Stimulated activated CD8-positive, alpha-beta memory T cell treated with anti-CD3 and anti-CD28 coated beads, Interleukin-15, amount 100 ng/mL, for 48 hours (primary cell): ENCODE measurements at regions not wholly inside any gene's neighbourhood (a gene's known extent, or its start where the extent isn't known, plus 50 kb on each side); places are given as distances from the start of the nearest gene placed in this dataset.

ENCODE experiments used
- DNase-seq, 2 donors: peaks; one replicate each; pipeline ENCODE4 v3.0.0-alpha.2; 2020; ENCODE audit warnings: low read depth in 2 of 2

GRCh38 chr4:181345931-181346330 lies 897.3 kb upstream of the TENM3 start:
- no peak for DNase-seq

DNA sequence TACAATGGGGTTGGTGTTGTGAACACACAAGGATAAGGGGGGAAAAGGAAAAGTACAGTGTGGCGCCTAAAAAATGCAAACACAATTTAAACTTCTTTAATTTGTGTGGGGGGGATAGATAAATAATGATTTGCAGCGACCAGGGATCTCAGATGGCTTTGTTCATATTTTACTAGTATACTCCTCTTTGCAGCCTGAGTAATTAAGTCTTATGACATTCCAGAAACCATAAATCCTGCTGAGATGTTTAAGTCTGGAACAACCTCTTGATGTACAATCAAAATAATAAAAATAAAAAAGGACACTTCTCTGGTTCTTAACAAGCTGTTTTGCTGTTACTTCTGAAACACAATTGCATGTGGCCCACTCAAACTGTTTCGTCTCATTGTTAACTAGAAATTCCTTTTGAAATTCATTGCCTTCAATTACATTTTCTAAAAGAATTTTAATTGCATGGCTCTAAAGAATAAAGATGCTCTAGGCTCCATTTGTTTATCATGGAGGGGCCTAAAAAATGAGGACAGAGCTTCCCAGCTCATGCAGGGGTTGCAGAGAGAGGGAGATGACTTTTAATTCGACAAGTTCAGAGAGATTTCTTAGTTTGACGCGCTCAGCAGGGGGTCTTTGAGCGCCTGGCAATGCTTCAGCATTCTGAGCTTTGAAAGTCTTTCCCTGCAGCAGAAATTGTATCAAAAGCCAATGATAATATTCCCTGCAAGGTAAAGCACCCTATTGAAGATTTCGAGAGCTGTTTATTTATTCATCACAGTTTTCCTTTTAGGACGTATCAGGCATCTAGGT lies 892.4 kb upstream of the TENM3 start:
- DNase-seq = no peak

DNA sequence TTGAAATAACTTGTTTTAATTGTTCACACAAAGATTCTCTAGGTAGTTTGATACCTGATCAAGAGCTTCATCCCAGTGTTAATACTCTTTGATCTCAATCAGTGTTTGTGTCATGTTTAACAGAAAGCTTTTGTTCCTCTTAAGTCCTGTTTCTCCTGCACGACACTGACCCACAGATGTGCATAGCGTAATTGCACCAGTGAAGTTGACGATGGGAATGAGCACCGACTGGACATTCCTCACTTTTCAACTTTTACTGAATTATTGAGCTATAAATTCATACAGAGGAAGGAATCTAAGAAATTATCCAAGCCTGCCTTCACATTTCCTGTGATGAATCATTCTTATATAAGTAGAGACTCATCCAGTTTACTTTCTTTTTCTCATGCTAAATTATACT lies 878.7 kb upstream of the TENM3 start:
- no peak for DNase-seq

- no peak for DNase-seq
Measured at GRCh38 chr4:181365671-181366070, 877.5 kb upstream of the TENM3 start.

DNA sequence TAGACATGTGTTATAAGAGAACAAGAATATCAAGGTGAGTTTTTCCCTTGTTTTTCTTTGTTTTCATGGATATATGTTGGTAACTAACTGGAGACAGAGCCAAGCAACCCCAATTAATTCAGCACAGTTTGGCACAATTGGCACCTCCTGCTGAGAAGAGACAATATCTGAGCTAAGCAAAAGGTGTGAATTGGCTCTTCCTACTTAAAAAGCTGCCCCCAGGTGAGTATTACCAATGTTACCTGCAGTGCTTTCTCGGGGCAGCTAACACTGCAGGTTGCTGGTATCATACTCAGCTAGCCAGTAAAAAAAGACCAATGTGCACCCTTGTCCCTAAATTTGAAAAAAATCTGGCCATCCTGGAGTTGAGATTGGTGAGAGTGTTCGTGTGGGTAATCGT lies 871.2 kb upstream of the TENM3 start:
- DNase-seq = no peak

- no peak for DNase-seq
Measured at GRCh38 chr4:181376058-181376457, 867.1 kb upstream of the TENM3 start.

DNA sequence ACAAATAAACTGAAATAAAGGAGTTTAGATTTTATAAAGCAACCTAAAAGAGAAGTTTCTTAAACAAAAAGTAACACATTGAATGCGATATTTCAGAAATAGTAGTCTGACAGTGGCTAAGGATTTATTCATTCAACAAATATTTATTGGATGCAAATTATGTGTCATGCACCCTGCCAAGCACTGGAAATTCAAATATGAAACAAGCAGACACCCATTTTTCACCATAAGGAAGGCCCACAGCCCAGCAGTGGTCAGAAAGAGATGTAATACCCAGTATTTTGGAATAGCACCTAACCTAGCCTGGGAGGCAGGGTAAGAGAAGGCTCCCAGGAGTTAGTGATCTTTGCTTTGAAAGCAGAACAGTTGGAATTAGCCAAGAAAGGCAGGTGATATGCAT lies 855.1 kb upstream of the TENM3 start:
- DNase-seq = no peak

GRCh38 chr4:181416966-181417365 lies 826.2 kb upstream of the TENM3 start:
- DNase-seq = no peak

- no peak for DNase-seq
Measured at GRCh38 chr4:181418496-181418895, 824.7 kb upstream of the TENM3 start.

GRCh38 chr4:181420950-181421349 lies 822.3 kb upstream of the TENM3 start:
- no peak for DNase-seq

DNA sequence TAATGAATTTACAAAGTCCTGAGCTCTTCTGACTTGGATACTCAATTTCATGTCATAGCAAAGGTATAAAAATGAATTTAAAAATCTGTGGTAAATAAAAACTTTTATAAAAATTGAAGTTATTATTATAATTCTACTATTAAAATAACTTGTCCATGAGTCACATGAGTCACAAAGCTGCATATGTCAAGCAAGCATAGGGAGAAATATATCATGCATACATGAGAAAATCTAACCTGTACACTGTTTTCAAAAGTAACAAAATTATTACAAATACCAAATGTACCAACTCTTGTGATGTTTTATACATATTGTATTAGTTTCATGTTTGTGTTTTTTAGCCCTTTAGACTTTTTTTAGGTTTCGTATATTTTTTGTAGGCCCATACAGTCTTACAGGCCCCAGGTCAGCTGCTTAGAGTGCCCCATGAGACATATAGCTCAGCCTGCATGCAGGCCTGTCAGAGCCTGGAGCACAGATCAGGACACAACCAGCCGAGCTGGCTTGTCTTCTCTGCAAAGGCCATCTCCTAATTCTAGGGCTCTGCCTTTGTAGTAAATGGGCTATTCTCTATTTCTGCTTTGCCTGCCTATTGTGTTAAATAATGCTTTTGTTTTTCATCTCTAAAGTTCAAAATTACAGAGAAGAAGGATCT lies 818.7 kb upstream of the TENM3 start:
- DNase-seq = no peak

- DNase-seq = no peak
Measured at GRCh38 chr4:181427076-181427475, 816.1 kb upstream of the TENM3 start.

GRCh38 chr4:181431006-181431405 lies 812.2 kb upstream of the TENM3 start:
- no peak for DNase-seq

DNA sequence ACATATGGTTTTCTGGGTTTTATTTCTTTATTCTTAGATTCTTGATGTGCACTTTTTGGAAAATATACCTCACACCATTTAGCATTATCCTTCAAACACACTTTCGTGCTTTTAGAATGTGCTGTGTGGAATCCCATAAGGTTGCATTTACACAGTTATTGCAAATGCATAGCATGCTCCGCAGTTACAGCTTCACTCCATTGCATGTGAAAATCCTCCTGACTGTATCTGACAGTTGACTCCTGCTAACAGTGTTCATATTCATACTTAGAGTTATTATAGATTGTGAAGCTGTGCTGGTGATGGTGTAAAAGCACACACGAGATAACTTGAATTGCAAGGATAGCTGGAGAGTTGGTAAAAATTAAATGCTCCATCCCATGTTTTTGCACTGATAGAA lies 811.5 kb upstream of the TENM3 start:
- DNase-seq = no peak

DNA sequence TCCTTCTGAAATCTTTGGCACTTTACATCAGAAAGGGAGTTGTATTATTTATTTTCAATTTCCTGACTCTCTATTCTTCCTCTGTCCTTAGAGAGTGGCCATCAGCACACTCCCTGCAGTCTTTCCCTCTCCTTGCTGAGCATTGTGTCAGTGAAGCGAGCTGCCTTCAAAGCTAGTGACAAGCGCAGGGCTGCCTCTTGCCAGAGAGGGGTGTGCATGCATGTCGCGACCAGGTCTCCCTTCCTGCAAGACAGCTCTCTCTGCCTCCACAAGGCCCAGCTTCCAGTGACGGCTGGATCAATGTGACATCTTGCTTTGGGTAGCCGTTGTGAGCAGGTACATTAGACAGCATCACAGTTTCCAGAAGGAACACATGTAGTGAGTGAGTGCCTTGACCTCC lies 810.9 kb upstream of the TENM3 start:
- no peak for DNase-seq

DNA sequence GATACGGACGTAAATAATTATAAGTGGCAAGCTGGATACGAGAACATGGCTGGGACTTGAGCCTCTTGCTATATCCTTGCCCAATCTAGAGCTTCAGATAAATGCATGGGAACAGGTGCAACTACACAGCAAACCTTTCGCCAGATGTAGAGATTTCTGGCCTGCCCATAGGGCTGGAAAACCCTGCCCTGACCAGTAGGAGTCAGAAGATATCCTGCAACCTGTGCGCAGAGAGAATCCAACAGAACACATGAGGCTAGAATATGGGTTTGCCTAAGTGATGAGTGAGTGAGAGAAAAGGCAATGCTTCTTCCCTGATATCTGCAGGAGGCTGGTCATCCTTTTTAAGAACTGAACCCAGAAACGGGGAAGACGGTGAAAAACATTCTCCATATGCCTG lies 805.3 kb upstream of the TENM3 start:
- DNase-seq = no peak

DNA sequence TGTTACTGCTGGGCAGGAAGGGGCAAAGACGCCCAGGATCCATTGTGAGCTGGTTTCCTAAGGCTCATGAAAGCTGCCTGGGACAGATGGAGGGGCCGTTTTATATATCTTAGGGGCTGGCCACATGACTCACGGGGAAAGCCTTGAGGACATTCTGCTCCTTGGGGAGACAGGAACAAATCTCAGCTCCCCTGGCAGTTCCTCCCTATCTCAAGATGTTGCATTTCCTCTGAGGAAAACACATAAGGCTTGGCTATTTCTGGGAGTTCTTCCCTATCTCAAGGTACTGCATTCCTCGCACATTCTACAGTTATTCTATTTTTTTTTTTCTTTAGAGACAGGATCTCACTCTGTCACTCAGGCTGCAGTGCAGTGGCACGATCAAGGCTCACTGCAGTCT lies 804.6 kb upstream of the TENM3 start:
- DNase-seq = no peak

- no peak for DNase-seq
Measured at GRCh38 chr4:181443021-181443420, 800.2 kb upstream of the TENM3 start.

GRCh38 chr4:181465826-181466225 lies 777.4 kb upstream of the TENM3 start:
- no peak for DNase-seq

- no peak for DNase-seq
Measured at GRCh38 chr4:181468451-181468850, 774.8 kb upstream of the TENM3 start.

- DNase-seq = no peak
Measured at GRCh38 chr4:181470306-181470705, 772.9 kb upstream of the TENM3 start.

GRCh38 chr4:181475359-181475758 lies 767.8 kb upstream of the TENM3 start:
- no peak for DNase-seq

GRCh38 chr4:181475781-181476507 lies 767.3 kb upstream of the TENM3 start:
- no peak for DNase-seq
